MCF 10A (cell line): ENCODE measurements at regions not wholly inside any gene's neighbourhood (a gene's known extent, or its start where the extent isn't known, plus 50 kb on each side); places are given as distances from the start of the nearest gene placed in this dataset.

ENCODE experiments used
- BruUV-seq: library from RNA; stranded (reverse); fragments of 400-500 nt; replicated peaks from 2 replicates; lab custom pipeline; 2021; lab: Mats Ljungman, UMichigan
- CTCF ChIA-PET: fragments of 300-600 bp; sonication (Branson Sonifier 250); formaldehyde crosslinking; extraction: SDS; loops from one replicate; lab custom pipeline; 2021; ENCODE audit warnings: antibody characterized with exemption, inconsistent platforms; lab: Yijun Ruan, JAX
- POLR2A ChIA-PET: fragments of 300-600, 350-650 bp; sonication (Branson Sonifier 250); formaldehyde crosslinking; extraction: SDS; loops from one replicate; lab custom pipeline; 2020; ENCODE audit warnings: antibody characterized with exemption, inconsistent platforms; lab: Yijun Ruan, JAX
- DNase-seq: peaks from one replicate; pipeline ENCODE4 v3.0.0-alpha.2; 2018; ENCODE audit not compliant: unreplicated experiment
- H3K27ac Mint-ChIP-seq: one replicate; pipeline ENCODE4 v1.8.0; 2022; ENCODE audit warnings: mild to moderate bottlenecking, low read depth, mixed read lengths; ENCODE audit not compliant: unreplicated experiment
- H3K27me3 Mint-ChIP-seq: one replicate; pipeline ENCODE4 v1.8.0; 2022; ENCODE audit warnings: mixed read lengths; ENCODE audit not compliant: insufficient read depth, unreplicated experiment
- H3K36me3 Mint-ChIP-seq: one replicate; pipeline ENCODE4 v1.8.0; 2022; ENCODE audit warnings: mild to moderate bottlenecking, moderate library complexity, mixed read lengths; ENCODE audit not compliant: insufficient read depth, unreplicated experiment
- H3K4me1 Mint-ChIP-seq: one replicate; pipeline ENCODE4 v1.8.0; 2022; ENCODE audit warnings: mixed read lengths; ENCODE audit not compliant: insufficient read depth, unreplicated experiment
- H3K4me3 Mint-ChIP-seq: one replicate; pipeline ENCODE4 v1.8.0; 2022; ENCODE audit warnings: mild to moderate bottlenecking, moderate library complexity, mixed read lengths; ENCODE audit not compliant: unreplicated experiment
- H3K9me3 Mint-ChIP-seq: one replicate; pipeline ENCODE4 v1.8.0; 2022; ENCODE audit warnings: mixed read lengths; ENCODE audit not compliant: unreplicated experiment
- CTCF ChIP-seq: fragments of 200-600 bp; IDR thresholded peaks from one replicate; pipeline ENCODE4 v1.8.0; 2022; ENCODE audit warnings: antibody characterized with exemption, mild to moderate bottlenecking; ENCODE audit not compliant: unreplicated experiment
- intact Hi-C: fragments of 100-400 bp; cut with micrococcal nuclease; formaldehyde crosslinking; loops from 2 replicates; pipeline ENCODE4 v1.14.1; 2022

GRCh38 chr9:115615821-115616665, 498.1 kb upstream of the TNC start:
- H3K4me3 Mint-ChIP-seq: no peak overlapping the region

GRCh38 chr9:115616666-115617239, 498.8 kb upstream of the TNC start:
- Mint-ChIP-seq H3K27me3 (no peaks in the 10 kb centered on the region), H3K4me3 (no peak overlapping the region), H3K4me1 (peaks cover 25% of the 10 kb centered on the region), H3K27ac (peak overlapping the region; percentile 61), H3K9me3 (peaks cover 6% of the 10 kb centered on the region), H3K36me3 (peaks cover 6% of the 10 kb centered on the region)
- no peak for DNase-seq
- ChIA-PET CTCF (interaction anchor here (0.6 to 2.6 kb wide), 5 partner anchors 13 to 1111 kb away, joined by 3 to 26 read pairs (median 3); no protein-coding TSS in a partner anchor), POLR2A (interaction anchor here (0.6 to 2.3 kb wide), 5 partner anchors 9 to 76 kb away, joined by 3 to 6 read pairs (median 4); no protein-coding TSS in a partner anchor)
- BruUV-seq: no TSS peak
- no peak for TF ChIP-seq CTCF
- intact Hi-C loops: loop anchor here (2.0 kb wide), 2 partner anchors 56 to 78 kb away; no protein-coding TSS in a partner anchor

More at GRCh38 chr9:115615821-115616665, 498.1 kb upstream of the TNC start:
- peaks cover 6% of the 10 kb centered on the region for H3K9me3 Mint-ChIP-seq
- H3K36me3 Mint-ChIP-seq: peaks cover 6% of the 10 kb centered on the region
- no peak for TF ChIP-seq CTCF
- BruUV-seq: no TSS peak
- peaks cover 25% of the 10 kb centered on the region for H3K4me1 Mint-ChIP-seq
- intact Hi-C loops: loop anchor here (2.0 kb wide), 2 partner anchors 57 to 79 kb away; no protein-coding TSS in a partner anchor
- ChIA-PET POLR2A (interaction anchor here (0.6 to 2.3 kb wide), 10 partner anchors 8 to 1030 kb away, joined by 3 to 6 read pairs (median 4); no protein-coding TSS in a partner anchor), CTCF (interaction anchor here (0.6 to 2.6 kb wide), 5 partner anchors 8 to 1112 kb away, joined by 3 to 26 read pairs (median 3); no protein-coding TSS in a partner anchor)
- H3K27me3 Mint-ChIP-seq: no peaks in the 10 kb centered on the region
- peak; percentile 79 for DNase-seq
- peak overlapping the region; percentile 61 for H3K27ac Mint-ChIP-seq

- no peak for DNase-seq
- Mint-ChIP-seq H3K4me1 (peaks cover 5% of the 10 kb centered on the region), H3K27me3 (no peaks in the 10 kb centered on the region), H3K4me3 (no peak overlapping the region), H3K27ac (no peak overlapping the region), H3K36me3 (no peaks in the 10 kb centered on the region), H3K9me3 (no peaks in the 10 kb centered on the region)
- no peak for TF ChIP-seq CTCF
- BruUV-seq: no TSS peak
- CTCF ChIA-PET: interaction anchor here (0.6 to 1.7 kb wide), 2 partner anchors 33 to 212 kb away, joined by 3 to 8 read pairs; no protein-coding TSS in a partner anchor
- intact Hi-C loops: no loop called here
- POLR2A ChIA-PET: interaction anchor here (0.8 to 1.9 kb wide), 2 partner anchors 9 to 27 kb away, joined by 3 to 6 read pairs; no protein-coding TSS in a partner anchor
Observed at GRCh38 chr9:115625251-115625650, 507.3 kb upstream of the TNC start.

GRCh38 chr9:115625954-115626353, 508.0 kb upstream of the TNC start:
- TF ChIP-seq CTCF: no peak
- intact Hi-C loops: no loop called here
- no peaks in the 10 kb centered on the region for H3K9me3 Mint-ChIP-seq
- H3K36me3 Mint-ChIP-seq: no peaks in the 10 kb centered on the region
- H3K4me1 Mint-ChIP-seq: peaks cover 5% of the 10 kb centered on the region
- H3K27me3 Mint-ChIP-seq: no peaks in the 10 kb centered on the region
- no peak overlapping the region for H3K27ac Mint-ChIP-seq
- no peak for DNase-seq
- no TSS peak for BruUV-seq
- ChIA-PET CTCF (no interaction called here), POLR2A (interaction anchor here (0.8 to 1.9 kb wide), 2 partner anchors 10 to 26 kb away, joined by 3 to 6 read pairs; no protein-coding TSS in a partner anchor)
- no peak overlapping the region for H3K4me3 Mint-ChIP-seq
